HCT116 (cell line): ENCODE measurements at regions not wholly inside any gene's neighbourhood (a gene's known extent, or its start where the extent isn't known, plus 50 kb on each side); places are given as distances from the start of the nearest gene placed in this dataset.

Experiments
- ATAC-seq: fragments of 200-7000 bp; cut with Tn5 transposase; 2 replicates; pipeline ENCODE4 v1.9.1; 2020; ENCODE audit warnings: mild to moderate bottlenecking, moderate library complexity
- BruUV-seq: library from RNA; stranded (reverse); fragments of 400-500 nt; replicated peaks from 2 replicates; lab custom pipeline; 2021; lab: Mats Ljungman, UMichigan
- CTCF ChIA-PET: fragments of 300-600 bp; sonication (Branson Sonifier 250); formaldehyde crosslinking; loops from one replicate; lab custom pipeline; 2021; ENCODE audit warnings: antibody characterized with exemption; lab: Charles Lee
- POLR2A ChIA-PET: fragments of 300-600, 350-600 bp; sonication (Branson Sonifier 250); formaldehyde crosslinking; loops from one replicate; lab custom pipeline; 2021; ENCODE audit warnings: antibody characterized with exemption; lab: Charles Lee
- RAD21 ChIA-PET, 2 experiments: fragments of 300-600 bp; sonication (Branson Sonifier 250); formaldehyde crosslinking; loops; one replicate each; lab custom pipeline; 2023; ENCODE audit warnings: low total read pairs in 2 of 2; ENCODE audit not compliant: uncharacterized antibody in 2 of 2, unreplicated experiment in 2 of 2, low non-redundant PET in 1 of 2; lab: Charles Lee
- DNase-seq: peaks from one replicate; pipeline ENCODE4 v3.0.0-alpha.2; 2010; ENCODE audit warnings: low read depth, low spot score
- H2AFZ ChIP-seq: fragments of 200-600 bp; shearing (Covaris generic), sonication (generic); 2 replicates; pipeline ENCODE4 v1.6.1; 2017; ENCODE audit warnings: low read depth, mixed run types, mixed read lengths, antibody characterized with exemption, low read length; ENCODE audit not compliant: poor library complexity, severe bottlenecking
- H3K27ac ChIP-seq: 2 replicates; pipeline ENCODE4 v1.5.1; 2012; ENCODE audit warnings: low read depth, low read length
- H3K27me3 ChIP-seq: fragments of 200-600 bp; sonication (generic); 2 replicates; pipeline ENCODE4 v1.6.1; 2016; ENCODE audit warnings: mixed run types, low read length, mixed read lengths; ENCODE audit not compliant: insufficient read depth
- H3K36me3 ChIP-seq, 2 experiments: fragments of 200-500 bp in 1 of 2; fragments of 200-600 bp in 1 of 2; sonication (Bioruptor generic) in 1 of 2; sonication (generic) in 1 of 2; 2 replicates each; pipeline versions ENCODE4 v1.5.1 to v1.6.1; 2014 to 2016; ENCODE audit warnings: low read length in 2 of 2, inconsistent platforms in 1 of 2, mixed read lengths in 1 of 2, mixed run types in 1 of 2; ENCODE audit not compliant: insufficient read depth in 2 of 2, control insufficient read depth in 1 of 2
- H3K4me1 ChIP-seq, 2 experiments: fragments of 200-600 bp in 1 of 2; sonication (generic) in 1 of 2; 2 replicates each; pipeline versions ENCODE4 v1.5.1 to v1.6.1; 2012 to 2017; ENCODE audit warnings: low read length in 2 of 2, inconsistent platforms in 1 of 2, mild to moderate bottlenecking in 1 of 2, mixed read lengths in 1 of 2, mixed run types in 1 of 2, moderate library complexity in 1 of 2; ENCODE audit not compliant: insufficient read depth in 2 of 2, control insufficient read depth in 1 of 2
- H3K4me2 ChIP-seq: fragments of 200-600 bp; sonication (generic); 2 replicates; pipeline ENCODE4 v1.6.1; 2017; ENCODE audit warnings: mixed run types, low read length, mixed read lengths
- H3K4me3 ChIP-seq, 2 experiments: fragments of 200-600 bp in 1 of 2; sonication (generic) in 1 of 2; replicated peaks in 1 of 2; 2 replicates each; pipeline ENCODE4 v1.5.1; 2011 to 2016; ENCODE audit warnings: low read length in 2 of 2, control low read depth in 1 of 2, low read depth in 1 of 2, mild to moderate bottlenecking in 1 of 2, mixed read lengths in 1 of 2, mixed run types in 1 of 2
- H3K79me2 ChIP-seq: fragments of 200-600 bp; sonication (generic); 2 replicates; pipeline ENCODE4 v1.6.1; 2017; ENCODE audit warnings: mild to moderate bottlenecking, mixed run types, low read length, moderate library complexity, mixed read lengths; ENCODE audit not compliant: insufficient read depth
- H3K9ac ChIP-seq: fragments of 200-600 bp; sonication (generic); 2 replicates; pipeline ENCODE4 v1.6.1; 2016; ENCODE audit warnings: low read length, mixed read lengths
- H3K9me2 ChIP-seq: fragments of 200-600 bp; sonication (generic), shearing (Covaris generic); 2 replicates; pipeline ENCODE4 v1.6.1; 2017; ENCODE audit warnings: mixed run types, mild to moderate bottlenecking, moderate library complexity; ENCODE audit not compliant: insufficient read depth
- H3K9me3 ChIP-seq, 2 experiments: fragments of 200-500 bp in 1 of 2; fragments of 200-600 bp in 1 of 2; sonication (Bioruptor generic) in 1 of 2; sonication (generic) in 1 of 2; 2 replicates each; pipeline ENCODE4 v1.6.1; 2014 to 2017; ENCODE audit warnings: low read length in 2 of 2, mixed read lengths in 2 of 2, inconsistent platforms in 1 of 2, low read depth in 1 of 2, mild to moderate bottlenecking in 1 of 2, mixed run types in 1 of 2, moderate library complexity in 1 of 2; ENCODE audit not compliant: control insufficient read depth in 1 of 2, insufficient read depth in 1 of 2
- H4K20me1 ChIP-seq: fragments of 200-600 bp; sonication (generic), shearing (Covaris generic); 2 replicates; pipeline ENCODE4 v1.6.1; 2017; ENCODE audit warnings: mixed run types, mild to moderate bottlenecking, moderate library complexity; ENCODE audit not compliant: insufficient read depth
- CBX3 ChIP-seq: IDR thresholded peaks from 2 replicates; pipeline ENCODE4 v1.6.1; 2012; ENCODE audit warnings: low read depth
- CEBPB ChIP-seq: IDR thresholded peaks from 2 replicates; pipeline ENCODE4 v1.6.1; 2012; ENCODE audit warnings: low read depth
- EGR1 ChIP-seq: IDR thresholded peaks from 2 replicates; pipeline ENCODE4 v1.6.1; 2012; ENCODE audit warnings: low read depth
- EZH2 ChIP-seq: fragments of 200-600 bp; sonication (generic); IDR thresholded peaks from 2 replicates; pipeline ENCODE4 v1.6.1; 2017; ENCODE audit warnings: antibody characterized with exemption, mixed run types
- EZH2phosphoT487 ChIP-seq: fragments of 200-600 bp; IDR thresholded peaks from 2 replicates; pipeline ENCODE4 v1.6.1; 2018; ENCODE audit warnings: antibody characterized with exemption, borderline replicate concordance
- POLR2A ChIP-seq: IDR thresholded peaks from 2 replicates; pipeline ENCODE4 v1.7.0; 2011; ENCODE audit warnings: borderline replicate concordance; ENCODE audit not compliant: insufficient read depth, insufficient read length; ENCODE audit errors: extremely low read depth
- POLR2AphosphoS5 ChIP-seq: IDR thresholded peaks from 2 replicates; pipeline ENCODE4 v1.6.1; 2011; ENCODE audit warnings: mild to moderate bottlenecking, low read depth, low read length, moderate library complexity
- RAD21 ChIP-seq: IDR thresholded peaks from 2 replicates; pipeline ENCODE4 v1.6.1; 2012; ENCODE audit warnings: low read depth, mild to moderate bottlenecking
- SIN3A ChIP-seq: IDR thresholded peaks from 2 replicates; pipeline ENCODE4 v1.6.1; 2012; ENCODE audit warnings: low read depth
- SP1 ChIP-seq: IDR thresholded peaks from 2 replicates; pipeline ENCODE4 v1.6.1; 2012; ENCODE audit warnings: low read depth
- YY1 ChIP-seq: IDR thresholded peaks from 2 replicates; pipeline ENCODE4 v1.6.1; 2011; ENCODE audit warnings: low read length, low read depth, moderate library complexity, mild to moderate bottlenecking; ENCODE audit not compliant: insufficient replicate concordance; ENCODE audit errors: extremely low read depth
- ZNF274 ChIP-seq: fragments of 200-500 bp; sonication (Bioruptor generic); IDR thresholded peaks from 2 replicates; pipeline ENCODE4 v1.6.1; 2014; ENCODE audit warnings: mild to moderate bottlenecking, low read depth, low read length, inconsistent platforms
- intact Hi-C: fragments of 100-400 bp; cut with micrococcal nuclease; formaldehyde crosslinking; loops from 2 replicates; pipeline ENCODE4 v1.10.0; 2022
- TF ChIP-seq, protein P1 (sequence below): IDR thresholded peaks from 2 replicates; pipeline ENCODE4 v1.6.1; 2012
- TF ChIP-seq, protein P2 (sequence below): IDR thresholded peaks from 2 replicates; pipeline ENCODE4 v1.6.1; 2012; ENCODE audit warnings: low read depth
- TF ChIP-seq, protein P3 (sequence below): IDR thresholded peaks from 2 replicates; pipeline ENCODE4 v1.6.1; 2011; ENCODE audit warnings: mild to moderate bottlenecking, low read length, moderate library complexity; ENCODE audit not compliant: insufficient replicate concordance; ENCODE audit errors: extremely low read depth

DNA sequence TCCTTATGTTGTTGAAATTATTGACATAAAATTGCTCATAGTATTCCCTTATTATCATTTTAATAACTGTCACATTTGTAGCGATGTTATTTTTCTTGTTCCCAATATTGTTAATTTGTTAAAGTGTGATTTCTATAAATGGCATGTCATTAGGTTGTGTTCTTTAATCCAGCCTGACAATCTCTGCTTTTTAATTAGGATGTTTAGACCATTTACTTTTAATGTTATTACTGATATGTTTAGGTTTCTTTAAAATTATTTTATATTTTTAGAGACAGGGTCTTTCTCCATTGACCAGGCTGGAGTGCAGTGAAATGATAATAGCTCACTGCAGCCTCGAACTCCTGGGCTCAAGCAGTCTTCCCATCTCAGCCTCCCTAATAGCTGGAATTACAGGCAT lies 408.5 kb downstream of the DLEU7 start:
- H3K27ac ChIP-seq, result no peak overlapping the region
- ATAC-seq, result no peak
- no peaks in the 10 kb centered on the region for H3K4me1 ChIP-seq
- POLR2A ChIA-PET, result no interaction called here
- no peak overlapping the region for H3K4me2 ChIP-seq
- TF ChIP-seq ZNF274, result no peak
- TF ChIP-seq, protein P1, sequence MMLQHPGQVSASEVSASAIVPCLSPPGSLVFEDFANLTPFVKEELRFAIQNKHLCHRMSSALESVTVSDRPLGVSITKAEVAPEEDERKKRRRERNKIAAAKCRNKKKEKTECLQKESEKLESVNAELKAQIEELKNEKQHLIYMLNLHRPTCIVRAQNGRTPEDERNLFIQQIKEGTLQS, result no peak
- TF ChIP-seq CBX3, result no peak
- no peak for TF ChIP-seq EZH2
- no peak for TF ChIP-seq SIN3A
- H3K9me2 ChIP-seq, result no peaks in the 10 kb centered on the region
- H4K20me1 ChIP-seq, result no peaks in the 10 kb centered on the region
- no peaks in the 10 kb centered on the region for H3K9me3 ChIP-seq
- intact Hi-C loops, result no loop called here
- no peaks in the 10 kb centered on the region for H3K79me2 ChIP-seq
- DNase-seq, result no peak
- no TSS peak for BruUV-seq
- H3K4me3 ChIP-seq, result no peak overlapping the region
- H3K9ac ChIP-seq, result no peak overlapping the region
- no peaks in the 10 kb centered on the region for H3K27me3 ChIP-seq
- no peaks in the 10 kb centered on the region for H3K36me3 ChIP-seq
- RAD21 ChIA-PET, result no interaction called here
- no peak overlapping the region for H2AFZ ChIP-seq
- CTCF ChIA-PET, result no interaction called here

DNA sequence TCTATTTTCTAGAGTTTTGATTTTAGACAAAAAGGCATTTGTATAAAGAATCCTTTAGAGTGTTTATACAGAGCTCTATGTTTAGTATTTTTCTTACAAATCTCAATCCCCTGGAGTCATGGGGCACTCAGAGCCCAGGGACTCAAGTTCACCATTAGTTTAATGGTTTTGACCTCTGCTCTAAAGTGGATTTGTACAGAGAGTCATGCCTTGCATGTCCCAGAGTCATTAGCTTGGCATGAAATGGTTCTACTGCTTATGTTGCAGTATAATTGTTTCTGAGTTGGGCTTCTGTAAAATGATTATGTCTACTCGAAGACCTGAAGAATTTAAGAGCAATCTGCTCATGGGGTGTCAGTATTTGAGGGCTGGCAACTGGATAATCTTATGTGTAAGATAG lies 406.2 kb downstream of the DLEU7 start:
- TF ChIP-seq CEBPB (no peak), POLR2A (no peak), EZH2phosphoT487 (no peak), SIN3A (no peak), SP1 (no peak), POLR2AphosphoS5 (no peak), EGR1 (no peak), RAD21 (no peak), YY1 (no peak)
- TF ChIP-seq, protein P1, result no peak
- TF ChIP-seq, protein P2, sequence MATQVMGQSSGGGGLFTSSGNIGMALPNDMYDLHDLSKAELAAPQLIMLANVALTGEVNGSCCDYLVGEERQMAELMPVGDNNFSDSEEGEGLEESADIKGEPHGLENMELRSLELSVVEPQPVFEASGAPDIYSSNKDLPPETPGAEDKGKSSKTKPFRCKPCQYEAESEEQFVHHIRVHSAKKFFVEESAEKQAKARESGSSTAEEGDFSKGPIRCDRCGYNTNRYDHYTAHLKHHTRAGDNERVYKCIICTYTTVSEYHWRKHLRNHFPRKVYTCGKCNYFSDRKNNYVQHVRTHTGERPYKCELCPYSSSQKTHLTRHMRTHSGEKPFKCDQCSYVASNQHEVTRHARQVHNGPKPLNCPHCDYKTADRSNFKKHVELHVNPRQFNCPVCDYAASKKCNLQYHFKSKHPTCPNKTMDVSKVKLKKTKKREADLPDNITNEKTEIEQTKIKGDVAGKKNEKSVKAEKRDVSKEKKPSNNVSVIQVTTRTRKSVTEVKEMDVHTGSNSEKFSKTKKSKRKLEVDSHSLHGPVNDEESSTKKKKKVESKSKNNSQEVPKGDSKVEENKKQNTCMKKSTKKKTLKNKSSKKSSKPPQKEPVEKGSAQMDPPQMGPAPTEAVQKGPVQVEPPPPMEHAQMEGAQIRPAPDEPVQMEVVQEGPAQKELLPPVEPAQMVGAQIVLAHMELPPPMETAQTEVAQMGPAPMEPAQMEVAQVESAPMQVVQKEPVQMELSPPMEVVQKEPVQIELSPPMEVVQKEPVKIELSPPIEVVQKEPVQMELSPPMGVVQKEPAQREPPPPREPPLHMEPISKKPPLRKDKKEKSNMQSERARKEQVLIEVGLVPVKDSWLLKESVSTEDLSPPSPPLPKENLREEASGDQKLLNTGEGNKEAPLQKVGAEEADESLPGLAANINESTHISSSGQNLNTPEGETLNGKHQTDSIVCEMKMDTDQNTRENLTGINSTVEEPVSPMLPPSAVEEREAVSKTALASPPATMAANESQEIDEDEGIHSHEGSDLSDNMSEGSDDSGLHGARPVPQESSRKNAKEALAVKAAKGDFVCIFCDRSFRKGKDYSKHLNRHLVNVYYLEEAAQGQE, result no peak
- TF ChIP-seq, protein P3, sequence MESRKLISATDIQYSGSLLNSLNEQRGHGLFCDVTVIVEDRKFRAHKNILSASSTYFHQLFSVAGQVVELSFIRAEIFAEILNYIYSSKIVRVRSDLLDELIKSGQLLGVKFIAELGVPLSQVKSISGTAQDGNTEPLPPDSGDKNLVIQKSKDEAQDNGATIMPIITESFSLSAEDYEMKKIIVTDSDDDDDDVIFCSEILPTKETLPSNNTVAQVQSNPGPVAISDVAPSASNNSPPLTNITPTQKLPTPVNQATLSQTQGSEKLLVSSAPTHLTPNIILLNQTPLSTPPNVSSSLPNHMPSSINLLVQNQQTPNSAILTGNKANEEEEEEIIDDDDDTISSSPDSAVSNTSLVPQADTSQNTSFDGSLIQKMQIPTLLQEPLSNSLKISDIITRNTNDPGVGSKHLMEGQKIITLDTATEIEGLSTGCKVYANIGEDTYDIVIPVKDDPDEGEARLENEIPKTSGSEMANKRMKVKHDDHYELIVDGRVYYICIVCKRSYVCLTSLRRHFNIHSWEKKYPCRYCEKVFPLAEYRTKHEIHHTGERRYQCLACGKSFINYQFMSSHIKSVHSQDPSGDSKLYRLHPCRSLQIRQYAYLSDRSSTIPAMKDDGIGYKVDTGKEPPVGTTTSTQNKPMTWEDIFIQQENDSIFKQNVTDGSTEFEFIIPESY, result no peak
- no peaks in the 10 kb centered on the region for H3K27me3 ChIP-seq
- H3K4me1 ChIP-seq, result no peaks in the 10 kb centered on the region
- no peaks in the 10 kb centered on the region for H3K9me3 ChIP-seq
- POLR2A ChIA-PET, result no interaction called here
- H3K36me3 ChIP-seq, result no peaks in the 10 kb centered on the region
- ATAC-seq (no peak), DNase-seq (no peak)
- H3K4me2 ChIP-seq, result no peak overlapping the region
- BruUV-seq, result no TSS peak
- H2AFZ ChIP-seq, result no peak overlapping the region
- intact Hi-C loops, result no loop called here
- H4K20me1 ChIP-seq, result no peaks in the 10 kb centered on the region
- no peaks in the 10 kb centered on the region for H3K9me2 ChIP-seq
- H3K4me3 ChIP-seq, result no peak overlapping the region
- no peak overlapping the region for H3K27ac ChIP-seq
- H3K79me2 ChIP-seq, result no peaks in the 10 kb centered on the region
- CTCF ChIA-PET, result no interaction called here
- no peak overlapping the region for H3K9ac ChIP-seq
- RAD21 ChIA-PET, result no interaction called here
